A549 (cell line): ENCODE measurements at regions not wholly inside any gene's neighbourhood (a gene's known extent, or its start where the extent isn't known, plus 50 kb on each side); places are given as distances from the start of the nearest gene placed in this dataset.

Experiments
- ATAC-seq, 2 experiments: fragments of 200-7000 bp in 1 of 2; fragments of >200 bp in 1 of 2; cut with Nextera tagmentation in 1 of 2; cut with Tn5 transposase in 1 of 2; 3 replicates each; pipeline versions ENCODE4 v1.8.0 to v1.9.1; 2018 to 2020; ENCODE audit warnings: mild to moderate bottlenecking in 1 of 2, moderate library complexity in 1 of 2
- CTCF ChIA-PET: fragments of 300-600 bp; sonication (Branson Sonifier 250); formaldehyde crosslinking; extraction: SDS; loops from one replicate; lab custom pipeline; 2021; ENCODE audit warnings: antibody characterized with exemption, inconsistent platforms; lab: Yijun Ruan, JAX
- POLR2A ChIA-PET: fragments of 350-600 bp; formaldehyde crosslinking; extraction: SDS; loops from one replicate; lab custom pipeline; 2021; ENCODE audit warnings: antibody characterized with exemption, inconsistent platforms; lab: Yijun Ruan, JAX
- DNase-seq, 2 experiments: peaks; one replicate each; pipeline versions ENCODE4 v3.0.0 to v3.0.0-alpha.2; 2011 to 2016; ENCODE audit warnings: low read depth in 1 of 2, low spot score in 1 of 2
- FAIRE-seq: peaks from 2 replicates; lab custom pipeline; 2011; peaks lifted over from hg19 to GRCh38; lab: Jason Lieb, UNC
- H3K27ac ChIP-seq, 2 experiments: fragments of >200 bp; sonication (Bioruptor Twin); formaldehyde crosslinking; 3 replicates each; pipeline ENCODE4 v1.5.1; 2016 to 2017
- H3K4me1 ChIP-seq: fragments of >200 bp; sonication (Bioruptor Twin); formaldehyde crosslinking; 3 replicates; pipeline ENCODE4 v1.6.1; 2016
- H3K4me2 ChIP-seq: fragments of >200 bp; sonication (Bioruptor Twin); formaldehyde crosslinking; 3 replicates; pipeline ENCODE4 v1.6.1; 2016
- H3K4me3 ChIP-seq: fragments of >200 bp; sonication (Bioruptor Twin); formaldehyde crosslinking; 3 replicates; pipeline ENCODE4 v1.5.1; 2016
- H3K9me3 ChIP-seq: fragments of >200 bp; sonication (Bioruptor Twin); formaldehyde crosslinking; 3 replicates; pipeline ENCODE4 v1.6.1; 2016
- BCL3 ChIP-seq: fragments of >200 bp; sonication (Bioruptor Twin); formaldehyde crosslinking; IDR thresholded peaks from 3 replicates; pipeline ENCODE4 v1.6.1; 2016
- BHLHE40 ChIP-seq: IDR thresholded peaks from 2 replicates; pipeline ENCODE4 v1.6.1; 2012; ENCODE audit warnings: low read depth, low read length, inconsistent platforms
- CBX8 ChIP-seq: fragments of 200-600 bp; sonication (generic); IDR thresholded peaks from 2 replicates; pipeline ENCODE4 v1.6.1; 2016
- CHD2 ChIP-seq: fragments of 150-350 bp; IDR thresholded peaks from 2 replicates; pipeline ENCODE4 v1.6.1; 2014; ENCODE audit warnings: low read length; ENCODE audit not compliant: partially characterized antibody
- CTCF ChIP-seq: fragments of >200 bp; sonication (Bioruptor Twin); formaldehyde crosslinking; IDR thresholded peaks from 3 replicates; pipeline ENCODE4 v1.5.1; 2016
- FOSB ChIP-seq: fragments of 250-450 bp; sonication (Bioruptor Pico); IDR thresholded peaks from 2 replicates; pipeline ENCODE4 v1.5.0; 2020; ENCODE audit warnings: mild to moderate bottlenecking, moderate library complexity
- FOSL2 ChIP-seq, 2 experiments: fragments of 450-650 bp in 1 of 2; fragments of >200 bp in 1 of 2; sonication (Bioruptor Twin) in 1 of 2; formaldehyde crosslinking; IDR thresholded peaks; 2 replicates each; pipeline versions ENCODE4 v1.5.0 to v1.6.1; 2016 to 2020; ENCODE audit warnings: mild to moderate bottlenecking in 1 of 2, moderate library complexity in 1 of 2
- FOXS1 ChIP-seq: fragments of 250-450 bp; sonication (Bioruptor Pico); IDR thresholded peaks from 2 replicates; pipeline ENCODE4 v1.5.0; 2020; ENCODE audit warnings: mild to moderate bottlenecking, moderate library complexity
- HES2 ChIP-seq: fragments of >200 bp; sonication (Bioruptor Twin); formaldehyde crosslinking; IDR thresholded peaks from 2 replicates; pipeline ENCODE4 v1.6.1; 2016
- HEYL ChIP-seq: fragments of 250-450 bp; sonication (Bioruptor Pico); IDR thresholded peaks from 2 replicates; pipeline ENCODE4 v1.8.0; 2021; ENCODE audit warnings: mild to moderate bottlenecking, moderate library complexity
- HOXB13 ChIP-seq: fragments of 250-450 bp; sonication (Bioruptor Pico); IDR thresholded peaks from 2 replicates; pipeline ENCODE4 v1.5.0; 2020; ENCODE audit warnings: low read depth, mild to moderate bottlenecking, moderate library complexity
- HOXB5 ChIP-seq: fragments of 250-450 bp; sonication (Bioruptor Pico); IDR thresholded peaks from 2 replicates; pipeline ENCODE4 v1.5.0; 2020; ENCODE audit warnings: mild to moderate bottlenecking, moderate library complexity
- MAZ ChIP-seq: fragments of 150-350 bp; IDR thresholded peaks from 2 replicates; pipeline ENCODE4 v1.6.1; 2014; ENCODE audit warnings: antibody characterized with exemption, low read depth, low read length, borderline replicate concordance
- PBX3 ChIP-seq: IDR thresholded peaks from 2 replicates; pipeline ENCODE4 v1.6.1; 2012
- POLR2A ChIP-seq: IDR thresholded peaks from 2 replicates; pipeline ENCODE4 v1.6.1; 2012; ENCODE audit warnings: mild to moderate bottlenecking, low read length
- RAD21 ChIP-seq, 2 experiments: fragments of >200 bp in 1 of 2; sonication (Bioruptor Twin) in 1 of 2; formaldehyde crosslinking in 1 of 2; IDR thresholded peaks in 1 of 2; conservative IDR thresholded peaks in 1 of 2; 2 replicates in 1 of 2; 3 replicates in 1 of 2; pipeline ENCODE4 v1.6.1; 2012 to 2018; ENCODE audit warnings: inconsistent platforms in 1 of 2
- RARB ChIP-seq: fragments of 250-450 bp; sonication (Bioruptor Pico); IDR thresholded peaks from 2 replicates; pipeline ENCODE4 v1.8.0; 2021; ENCODE audit warnings: mild to moderate bottlenecking, moderate library complexity
- REST ChIP-seq: fragments of 200-600 bp; sonication (generic); IDR thresholded peaks from 2 replicates; pipeline ENCODE4 v1.6.1; 2016; ENCODE audit warnings: antibody characterized with exemption, mild to moderate bottlenecking, moderate library complexity
- RFX5 ChIP-seq: fragments of 450-650 bp; IDR thresholded peaks from 2 replicates; pipeline ENCODE4 v1.7.1; 2014; ENCODE audit warnings: antibody characterized with exemption, mild to moderate bottlenecking, moderate library complexity
- RNF2 ChIP-seq: fragments of 200-600 bp; sonication (generic); IDR thresholded peaks from 2 replicates; pipeline ENCODE4 v1.6.1; 2016; ENCODE audit warnings: low read depth, mild to moderate bottlenecking, antibody characterized with exemption, moderate library complexity, borderline replicate concordance
- SMC3 ChIP-seq: fragments of >200 bp; sonication (Bioruptor Twin); formaldehyde crosslinking; IDR thresholded peaks from 3 replicates; pipeline ENCODE4 v1.6.1; 2018; ENCODE audit warnings: inconsistent platforms
- SREBF2 ChIP-seq: fragments of 450-650 bp; IDR thresholded peaks from 2 replicates; pipeline ENCODE4 v1.6.1; 2014; ENCODE audit warnings: mild to moderate bottlenecking, moderate library complexity
- TP53 ChIP-seq: fragments of 250-450 bp; sonication (Bioruptor Pico); IDR thresholded peaks from 2 replicates; pipeline ENCODE4 v1.5.0; 2021; ENCODE audit warnings: mild to moderate bottlenecking, moderate library complexity
- USF2 ChIP-seq: fragments of 450-650 bp; IDR thresholded peaks from 2 replicates; pipeline ENCODE4 v1.6.1; 2014; ENCODE audit warnings: antibody characterized with exemption
- ZFP36 ChIP-seq: fragments of 450-650 bp; IDR thresholded peaks from 2 replicates; pipeline ENCODE4 v1.6.1; 2014; ENCODE audit warnings: borderline replicate concordance; ENCODE audit not compliant: partially characterized antibody
- WGBS: methylation state at CpG from one replicate; pipeline ENCODE4 v1.1.6; 2017; ENCODE audit errors: missing lambda C conversion rate; 5-methylcytosine and 5-hydroxymethylcytosine counted together

GRCh38 chr13:109657395-109657794 is 129.0 kb downstream of the IRS2 start:
- H3K4me3 ChIP-seq, result no peak overlapping the region
- no peak overlapping the region for H3K4me2 ChIP-seq
- ATAC-seq (no peak), FAIRE-seq (no peak), DNase-seq (no peak)
- WGBS, result 82% methylated on average over 6 of the region's 6 CpGs
- H3K9me3 ChIP-seq, result no peaks in the 10 kb centered on the region
- ChIA-PET CTCF (interaction anchor here (0.7 kb wide), 1 partner anchor 199 kb away, joined by 3 read pairs; no protein-coding TSS in a partner anchor), POLR2A (no interaction called here)
- no peaks in the 10 kb centered on the region for H3K4me1 ChIP-seq
- no peak overlapping the region for H3K27ac ChIP-seq
- TF ChIP-seq CTCF, result no peak
- TF ChIP-seq CBX8, result no peak
- no peak for TF ChIP-seq RFX5
- TF ChIP-seq FOSL2 (IDR thresholded peaks at IDR 0.05), result no peak
- no peak for TF ChIP-seq FOSL2 (CRISPR knock-in tag; IDR thresholded peaks at IDR 0.05)
- TF ChIP-seq REST, result no peak

GRCh38 chr13:109656206-109656605 is 130.2 kb downstream of the IRS2 start:
- ChIA-PET CTCF (no interaction called here), POLR2A (no interaction called here)
- ATAC-seq (no peak), DNase-seq (no peak), FAIRE-seq (no peak)
- Histone ChIP-seq H3K4me1 (no peaks in the 10 kb centered on the region), H3K9me3 (no peaks in the 10 kb centered on the region), H3K4me2 (no peak overlapping the region), H3K4me3 (no peak overlapping the region), H3K27ac (no peak overlapping the region)
- TF ChIP-seq HOXB5 (CRISPR knock-in tag) (no peak), BCL3 (no peak), USF2 (no peak), MAZ (no peak), SREBF2 (no peak), FOSL2 (IDR thresholded peaks at IDR 0.05) (no peak), FOSL2 (CRISPR knock-in tag; IDR thresholded peaks at IDR 0.05) (no peak), HEYL (CRISPR knock-in tag) (no peak), RAD21 (conservative IDR thresholded peaks at IDR 0.05 in 1 of 2, IDR thresholded peaks at IDR 0.05 in 1 of 2) (no peak), CHD2 (no peak), HES2 (no peak)
- 84% methylated on average over 2 of the region's 2 CpGs for WGBS

GRCh38 chr13:109655611-109656010 is 130.8 kb downstream of the IRS2 start:
- no peak for FAIRE-seq
- TF ChIP-seq SMC3, result no peak
- TF ChIP-seq HES2, result no peak
- TF ChIP-seq TP53 (CRISPR knock-in tag), result no peak
- no peak for TF ChIP-seq RNF2
- no peak for TF ChIP-seq HOXB13 (CRISPR knock-in tag)
- TF ChIP-seq BHLHE40, result no peak
- no peak for TF ChIP-seq POLR2A
- TF ChIP-seq RARB (CRISPR knock-in tag), result no peak
- TF ChIP-seq MAZ, result no peak
- TF ChIP-seq FOXS1 (CRISPR knock-in tag), result no peak
- TF ChIP-seq ZFP36, result no peak
- TF ChIP-seq FOSB (CRISPR knock-in tag), result no peak
- TF ChIP-seq CBX8, result no peak
- no peak for TF ChIP-seq RAD21 (conservative IDR thresholded peaks at IDR 0.05 in 1 of 2, IDR thresholded peaks at IDR 0.05 in 1 of 2)
- no peak for TF ChIP-seq PBX3
- ATAC-seq, result no peak
- ChIA-PET POLR2A (no interaction called here), CTCF (no interaction called here)
- Histone ChIP-seq H3K4me1 (no peaks in the 10 kb centered on the region), H3K4me3 (no peak overlapping the region), H3K27ac (no peak overlapping the region), H3K4me2 (no peak overlapping the region), H3K9me3 (no peaks in the 10 kb centered on the region)
- WGBS, result 98% methylated on average over 5 of the region's 5 CpGs
- no peak for DNase-seq
